HL-60 (cell line): ENCODE measurements at regions not wholly inside any gene's neighbourhood (a gene's known extent, or its start where the extent isn't known, plus 50 kb on each side); places are given as distances from the start of the nearest gene placed in this dataset.

Experiments used
- DNase-seq, 2 experiments: peaks; one replicate each; pipeline ENCODE4 v3.0.0-alpha.2; 2010 to 2020; ENCODE audit warnings: low read depth in 1 of 2, low spot score in 1 of 2
- H3K27ac ChIP-seq: fragments of 250-450 bp; sonication (Bioruptor Pico); replicated peaks from 2 replicates; pipeline ENCODE4 v1.5.1; 2020; ENCODE audit warnings: mild to moderate bottlenecking, moderate library complexity
- H3K27me3 ChIP-seq: fragments of 250-450 bp; sonication (Bioruptor Pico); 2 replicates; pipeline ENCODE4 v1.5.1; 2021; ENCODE audit warnings: mild to moderate bottlenecking, moderate library complexity; ENCODE audit not compliant: insufficient read depth, poor library complexity, severe bottlenecking
- H3K4me3 ChIP-seq: replicated peaks from 2 replicates; pipeline ENCODE4 v1.5.1; 2011; ENCODE audit warnings: mild to moderate bottlenecking, control low read depth, low read length; ENCODE audit not compliant: insufficient read depth
- CTCF ChIP-seq: IDR thresholded peaks from one replicate; pipeline ENCODE4 v1.5.1; 2011; ENCODE audit warnings: low read length, control low read depth, inconsistent platforms; ENCODE audit not compliant: insufficient read depth
- GABPA ChIP-seq: IDR thresholded peaks from 2 replicates; pipeline ENCODE4 v1.6.1; 2012; ENCODE audit warnings: low read depth
- POLR2AphosphoS5 ChIP-seq: IDR thresholded peaks from 2 replicates; pipeline ENCODE4 v1.6.1; 2012; ENCODE audit warnings: low read depth
- REST ChIP-seq: IDR thresholded peaks from 2 replicates; pipeline ENCODE4 v1.6.1; 2012; ENCODE audit warnings: low read depth; ENCODE audit not compliant: insufficient replicate concordance
- SPI1 ChIP-seq: IDR thresholded peaks from 2 replicates; pipeline ENCODE4 v1.6.1; 2012; ENCODE audit warnings: low read depth, mild to moderate bottlenecking, borderline replicate concordance

GRCh38 chr10:131642966-131643365, 257.8 kb upstream of the PPP2R2D start:
- H3K27ac ChIP-seq: no peak overlapping the region
- H3K4me3 ChIP-seq: no peak overlapping the region
- no peak for DNase-seq
- no peaks in the 10 kb centered on the region for H3K27me3 ChIP-seq
- TF ChIP-seq REST (no peak), SPI1 (no peak)

GRCh38 chr10:131644289-131644688, 256.5 kb upstream of the PPP2R2D start:
- Histone ChIP-seq H3K4me3 (no peak overlapping the region), H3K27me3 (no peaks in the 10 kb centered on the region), H3K27ac (no peak overlapping the region)
- TF ChIP-seq CTCF (no peak), REST (no peak), SPI1 (no peak), POLR2AphosphoS5 (no peak), GABPA (no peak)
- no peak for DNase-seq

- Histone ChIP-seq H3K4me3 (no peak overlapping the region), H3K27me3 (no peaks in the 10 kb centered on the region), H3K27ac (no peak overlapping the region)
- no peak for DNase-seq
- TF ChIP-seq SPI1 (no peak), POLR2AphosphoS5 (no peak), REST (no peak), GABPA (no peak), CTCF (no peak)
Observed at GRCh38 chr10:131644864-131645658, 255.7 kb upstream of the PPP2R2D start.
